Skin epidermis (tissue), 12 donors: ENCODE measurements at regions not wholly inside any gene's neighbourhood (a gene's known extent, or its start where the extent isn't known, plus 50 kb on each side); places are given as distances from the start of the nearest gene placed in this dataset.
"Not testable (repeated sequence)": the region's sequence is repeated elsewhere in the genome, so short reads cannot be mapped to it uniquely, and the experiment has no call there.

Source experiments
- H3K27ac ChIP-seq, 21 experiments: fragments of 200-600 bp; sonication (generic) in 11 of 21; one replicate each; pipeline ENCODE4 v1.5.0; 2020; ENCODE audit warnings: mild to moderate bottlenecking in 3 of 21, inconsistent platforms in 2 of 21, moderate library complexity in 2 of 21
- H3K4me3 ChIP-seq, 7 experiments: fragments of 200-600 bp; sonication (generic) in 2 of 7; one replicate each; pipeline ENCODE4 v1.5.0; 2020; ENCODE audit warnings: inconsistent platforms in 2 of 7, mild to moderate bottlenecking in 2 of 7, moderate library complexity in 1 of 7

DNA sequence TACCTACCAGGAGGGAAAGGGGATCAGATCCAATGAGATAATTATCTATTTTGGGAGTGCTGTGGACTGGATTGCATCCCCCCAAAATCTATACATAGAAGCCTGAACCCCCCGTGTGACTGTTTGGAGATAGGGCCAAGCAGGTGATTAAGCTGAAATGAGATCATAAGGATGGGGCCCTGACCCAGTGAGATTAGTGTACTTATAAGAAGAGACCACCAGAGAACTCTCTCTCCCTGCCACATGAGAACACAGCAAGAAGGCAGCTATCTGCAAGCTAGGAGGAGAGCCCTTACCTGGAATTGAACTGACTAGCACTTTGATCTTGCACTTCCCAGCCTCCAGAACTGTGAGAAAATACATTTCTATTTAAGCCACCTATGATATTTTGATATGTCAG, 132.2 kb upstream of the NOX3 start:
- Histone ChIP-seq H3K27ac (no peak overlapping the region), H3K4me3 (no peak overlapping the region)

DNA sequence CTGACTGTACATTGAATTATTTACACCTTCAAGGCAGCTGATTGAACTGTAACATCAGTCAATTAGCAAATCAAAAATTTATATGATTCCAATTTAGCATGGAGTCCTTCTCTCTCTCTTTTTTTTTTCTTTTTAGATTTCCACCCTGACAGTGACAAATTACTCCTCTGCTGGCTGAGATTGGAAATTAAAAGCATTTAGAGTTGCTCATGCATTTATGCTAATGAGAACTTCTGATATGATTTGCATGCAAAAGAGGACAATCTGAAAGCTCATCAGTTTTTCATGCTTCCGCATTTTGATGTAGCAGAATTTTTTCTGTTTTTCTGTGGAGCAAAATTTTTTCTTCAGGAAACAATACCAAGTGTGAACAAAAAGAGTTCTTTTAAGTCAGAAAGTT, 130.5 kb upstream of the NOX3 start:
- no peak overlapping the region for H3K27ac ChIP-seq
- no peak overlapping the region for H3K4me3 ChIP-seq

DNA sequence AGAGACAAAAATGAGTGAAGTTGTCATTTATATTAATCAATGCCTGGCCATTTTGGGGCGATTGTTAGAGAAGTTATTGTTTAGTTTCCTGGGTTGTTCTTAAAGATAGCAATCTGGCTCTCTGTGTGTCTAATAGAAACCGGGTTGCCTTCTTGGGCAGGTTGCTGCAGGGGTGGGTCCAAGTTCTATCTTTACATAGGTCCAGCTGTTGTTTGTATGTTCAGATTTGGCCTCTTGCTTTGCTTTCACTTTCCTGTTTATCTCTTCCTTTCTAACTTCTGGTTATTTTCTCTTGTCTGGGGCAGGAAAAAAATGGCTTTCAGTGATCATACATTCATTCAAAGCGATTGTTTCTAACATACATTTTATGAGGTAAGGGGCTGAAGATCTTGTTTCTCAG, 128.4 kb upstream of the NOX3 start:
- H3K27ac ChIP-seq = peak overlapping the region in 1 of 21 experiments; percentile 32

DNA sequence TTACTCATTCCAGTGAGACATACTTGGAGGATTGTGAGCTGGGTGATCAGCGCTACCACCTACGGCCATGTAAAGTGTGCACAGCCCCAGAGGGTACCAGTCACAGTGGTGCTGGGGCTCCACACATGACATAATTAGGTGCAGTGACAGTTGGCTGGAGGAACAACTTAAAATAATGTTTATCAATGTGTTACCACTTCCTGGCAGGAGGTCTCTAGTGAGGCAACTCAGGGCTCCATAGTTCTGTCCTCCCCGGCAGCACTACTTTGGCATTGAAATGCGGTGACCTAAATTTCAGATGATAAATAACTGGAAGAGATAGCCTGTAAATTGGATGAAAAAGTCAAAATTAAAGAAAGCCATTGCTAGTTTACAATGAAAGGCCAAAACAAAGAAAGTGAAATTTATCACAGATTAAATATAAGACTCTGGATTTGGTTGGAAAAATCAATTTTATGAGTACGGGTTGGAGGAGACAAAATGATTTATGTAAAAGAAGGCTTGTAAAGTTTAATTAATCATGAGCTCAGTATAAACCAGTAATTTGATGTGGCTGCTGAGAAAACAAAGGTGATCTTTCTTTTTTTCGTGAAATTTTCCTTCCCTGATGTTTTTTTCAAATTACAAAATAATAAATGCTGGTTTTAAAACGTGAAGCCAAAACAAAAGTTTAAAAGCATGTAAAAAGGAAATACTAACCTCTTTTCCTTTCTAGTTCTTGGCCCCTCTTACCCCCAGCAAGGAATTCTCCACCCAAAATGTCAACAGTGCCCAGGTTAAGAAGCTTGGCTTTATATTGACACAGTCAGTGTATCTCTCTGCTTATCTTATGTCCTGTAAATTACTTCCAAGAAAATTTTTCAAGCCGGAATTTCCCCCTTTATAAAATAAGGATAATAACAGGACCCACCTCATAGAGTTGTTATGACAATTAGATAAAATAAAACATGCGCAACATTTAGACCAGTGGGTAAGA, 126.7 kb upstream of the NOX3 start:
- H3K27ac ChIP-seq = no peak overlapping the region
- H3K4me3 ChIP-seq = no peak overlapping the region

More for the DNA sequence above, 128.4 kb upstream of the NOX3 start:
- H3K4me3 ChIP-seq = no peak overlapping the region

DNA sequence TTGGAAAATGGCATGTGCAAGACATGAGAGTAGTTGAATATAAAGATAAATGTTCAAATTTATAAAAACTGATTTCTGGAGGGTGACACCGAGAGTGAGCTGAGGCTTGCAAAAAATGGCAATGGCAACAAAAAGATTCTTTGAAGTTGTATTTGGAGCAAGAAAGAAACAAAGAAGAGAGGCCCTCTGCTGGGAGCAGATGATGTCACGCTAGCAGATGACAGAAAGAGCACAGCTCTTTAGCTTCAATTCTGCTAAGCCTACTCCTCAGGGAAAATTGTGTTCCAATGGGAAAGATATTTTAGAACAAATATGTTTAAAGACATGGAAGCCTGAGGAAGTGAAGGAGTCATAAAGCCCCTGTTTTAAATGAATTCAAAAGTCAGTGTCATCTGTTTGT, 125.3 kb upstream of the NOX3 start:
- Histone ChIP-seq H3K27ac (no peak overlapping the region), H3K4me3 (no peak overlapping the region)

DNA sequence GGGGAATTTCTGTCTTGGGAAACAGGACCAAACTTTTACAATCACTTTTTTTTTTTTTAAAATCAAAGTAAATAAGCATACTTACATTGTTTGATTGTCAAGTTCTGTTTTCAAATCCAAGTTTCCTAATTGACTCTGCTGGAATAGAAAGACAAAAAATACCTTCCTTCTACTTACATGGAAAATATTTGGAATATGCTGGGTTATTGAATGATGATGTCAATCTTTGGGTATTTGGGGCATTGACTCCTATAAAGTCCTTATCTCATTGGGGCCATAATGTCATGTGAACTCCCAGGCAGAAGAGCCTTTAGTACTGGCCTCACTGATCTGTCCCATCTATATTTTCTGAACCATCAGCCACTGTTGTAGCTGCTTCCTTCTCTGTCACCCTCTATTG, 122.6 kb upstream of the NOX3 start:
- Histone ChIP-seq H3K27ac (no peak overlapping the region), H3K4me3 (no peak overlapping the region)

DNA sequence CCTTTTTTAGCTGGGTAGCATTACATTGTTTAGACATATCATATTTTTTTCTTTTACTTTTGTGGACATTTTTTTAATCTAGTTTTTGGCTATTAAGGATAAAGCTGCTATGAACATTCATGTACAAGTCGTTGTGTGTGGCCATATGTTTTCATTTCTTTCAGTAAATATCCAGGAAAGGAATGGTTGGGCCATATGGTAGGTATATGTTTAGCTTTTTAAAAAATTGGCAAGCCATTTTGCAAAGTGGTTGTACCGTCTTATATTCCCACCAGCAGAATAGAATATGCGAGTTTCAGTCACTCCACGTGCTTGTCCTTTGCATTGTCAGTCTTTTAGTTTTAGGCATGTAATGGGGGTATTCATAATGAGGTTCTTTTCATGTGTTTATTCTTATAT, 106.3 kb upstream of the NOX3 start:
- Histone ChIP-seq H3K27ac (no peak overlapping the region), H3K4me3 (no peak overlapping the region)

DNA sequence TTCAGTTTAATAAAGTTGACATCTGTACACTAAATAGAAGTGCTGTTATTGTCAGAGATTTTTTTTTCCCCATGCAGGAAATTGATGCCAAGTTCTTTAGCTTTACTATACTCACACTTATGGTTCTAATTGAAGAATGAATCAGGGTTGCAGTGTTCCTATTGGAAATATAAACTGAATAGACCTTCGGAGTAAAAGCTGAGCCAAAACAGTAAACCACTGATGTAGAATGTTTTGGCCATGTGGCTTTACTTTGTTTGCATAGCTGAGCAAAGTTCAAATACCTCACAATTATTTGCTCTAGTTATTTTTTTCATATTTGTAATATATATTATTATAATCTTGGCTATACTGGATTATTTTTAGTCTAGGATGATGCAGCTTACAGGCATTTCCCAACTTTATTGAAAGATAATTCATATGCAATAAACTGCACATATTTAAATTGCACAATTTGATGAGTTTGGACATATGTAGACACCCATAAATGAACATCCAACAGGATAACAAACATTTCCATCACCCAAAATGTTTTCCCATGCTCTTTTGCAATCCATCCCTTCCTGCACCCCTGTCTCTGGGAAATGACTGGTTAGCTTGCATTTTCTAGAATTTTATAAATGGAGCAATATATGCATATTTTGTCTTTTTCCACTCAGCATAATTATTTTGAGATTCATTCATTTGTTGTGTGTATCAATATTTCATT, 105.8 kb upstream of the NOX3 start:
- H3K27ac ChIP-seq = no peak overlapping the region
- no peak overlapping the region for H3K4me3 ChIP-seq

DNA sequence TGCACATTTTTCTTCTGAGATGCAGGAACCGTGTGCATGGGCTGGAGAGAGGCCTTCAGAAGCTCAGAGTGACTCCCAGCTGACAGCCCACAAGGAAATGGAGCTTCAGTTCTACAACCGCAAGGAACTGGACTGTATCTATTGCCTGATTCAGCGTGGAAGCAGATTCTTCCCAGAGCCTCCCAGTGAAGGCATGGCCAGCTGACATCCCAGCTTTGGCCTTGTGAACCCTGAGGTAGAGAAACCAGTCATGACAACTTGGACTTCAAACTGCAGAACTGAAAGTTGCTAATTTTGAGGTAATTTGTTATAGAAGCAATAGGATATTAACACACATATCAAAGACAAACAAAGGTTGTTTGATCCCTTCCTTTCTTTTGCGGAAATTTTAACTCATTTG, 94.3 kb upstream of the NOX3 start:
- Histone ChIP-seq H3K27ac (no peak overlapping the region), H3K4me3 (no peak overlapping the region)

DNA sequence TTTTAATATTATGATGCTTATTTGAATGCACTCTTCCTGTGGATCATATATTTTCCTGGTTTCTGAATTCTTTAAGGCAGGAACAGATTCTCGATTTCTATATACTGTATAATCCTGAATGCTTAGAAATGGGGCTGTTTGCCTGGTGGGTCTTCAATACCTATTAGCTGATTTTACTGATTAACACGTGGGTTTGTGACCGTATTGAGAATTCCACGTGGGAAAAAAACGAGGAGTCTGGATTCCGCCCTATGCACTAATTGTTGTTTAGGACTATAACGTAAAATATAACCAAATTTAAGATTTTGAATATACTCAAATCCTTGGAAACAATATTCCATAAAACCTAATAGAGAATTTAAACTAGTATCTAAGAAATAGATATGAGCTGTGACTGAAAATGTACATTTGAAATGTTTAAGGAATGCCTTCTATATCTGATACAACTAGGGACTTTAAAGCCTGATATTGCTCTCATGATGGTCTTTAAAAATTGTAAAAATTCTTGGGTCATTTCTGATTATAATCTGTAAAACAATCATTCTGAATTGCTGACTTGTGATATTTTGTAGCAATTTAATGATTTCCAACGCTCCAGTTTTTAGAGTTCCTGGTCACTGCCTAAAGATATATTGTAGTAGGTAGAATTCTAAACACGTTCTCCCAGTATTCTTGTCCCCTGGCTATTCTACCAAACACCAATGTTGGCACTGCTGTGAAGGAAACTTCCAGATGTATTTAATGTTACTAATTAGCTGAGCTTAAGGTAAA, 93.6 kb upstream of the NOX3 start:
- no peak overlapping the region for H3K4me3 ChIP-seq

DNA sequence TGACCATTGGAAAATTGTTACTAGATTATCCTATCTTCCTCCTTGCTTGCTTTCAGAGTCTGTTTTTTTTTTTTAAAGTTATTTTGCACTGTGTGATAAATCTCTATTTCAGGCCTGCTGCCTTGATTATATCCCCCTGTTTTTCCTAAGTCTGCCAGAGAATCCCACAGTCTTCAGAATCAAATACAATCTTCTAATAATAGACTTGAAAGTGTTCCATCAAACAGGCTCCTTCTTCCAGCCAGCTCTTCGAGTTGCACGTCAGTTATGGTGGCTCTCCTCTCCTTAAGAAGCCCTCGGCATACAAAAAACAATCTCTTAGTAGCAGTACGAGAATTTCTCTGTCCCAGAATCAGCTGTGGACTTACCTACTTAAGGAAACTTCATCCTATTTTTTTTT, 92.9 kb upstream of the NOX3 start:
- no peak overlapping the region for H3K27ac ChIP-seq
- H3K4me3 ChIP-seq = no peak overlapping the region

More for the DNA sequence above, 93.6 kb upstream of the NOX3 start:
- H3K27ac ChIP-seq = no peak overlapping the region

DNA sequence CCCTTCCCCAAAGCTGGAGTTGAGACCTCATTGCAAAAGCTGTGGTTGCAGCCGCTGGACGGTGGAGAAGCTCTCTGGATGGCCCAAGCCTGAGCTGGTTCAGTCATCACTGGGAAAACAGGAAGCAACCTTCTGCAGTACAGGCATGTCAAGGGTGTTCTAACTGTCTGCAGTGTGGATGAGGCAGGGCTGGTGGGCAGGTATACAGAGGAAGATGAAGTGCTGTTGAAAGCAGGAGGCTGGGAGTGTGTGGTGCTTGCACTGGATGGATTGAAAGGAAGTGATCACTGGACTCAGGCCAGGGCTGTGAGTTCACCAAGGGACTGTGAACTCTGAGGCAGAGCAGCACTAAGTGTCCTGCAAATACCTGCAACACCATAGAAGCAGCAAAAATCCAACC, 89.0 kb upstream of the NOX3 start:
- H3K27ac ChIP-seq = no peak overlapping the region
- H3K4me3 ChIP-seq = no peak overlapping the region

DNA sequence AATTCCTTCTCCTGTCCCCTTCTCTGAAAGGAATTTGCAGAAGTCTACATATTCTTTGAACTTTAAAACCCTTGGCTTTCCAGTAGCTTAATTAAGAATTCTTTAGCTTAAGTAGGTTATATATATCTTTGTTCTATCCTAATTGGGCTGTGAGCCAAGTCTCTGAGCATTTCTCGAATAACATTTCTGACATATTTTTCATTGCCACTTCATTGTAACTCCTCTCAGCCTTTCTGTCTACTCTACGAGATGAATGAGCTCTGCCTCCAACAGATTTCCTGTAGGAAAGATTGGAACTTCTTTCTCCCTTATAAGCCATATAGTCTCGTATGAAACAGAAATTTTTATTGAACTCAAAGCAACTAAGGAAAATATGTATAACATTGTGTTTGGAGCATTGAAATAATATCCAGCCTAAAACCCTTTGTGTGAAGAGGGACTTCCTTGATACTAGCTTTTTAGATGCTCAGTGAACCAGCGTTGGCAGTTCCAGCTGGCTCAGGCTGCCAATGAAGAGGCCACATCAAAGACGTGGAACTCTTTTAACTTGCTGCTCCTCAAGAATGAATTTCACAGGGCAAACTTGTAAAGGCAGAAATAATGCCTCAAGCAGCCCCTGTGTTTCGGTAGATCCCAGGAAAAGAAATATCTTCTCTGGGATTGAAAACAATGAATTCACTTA, 87.7 kb upstream of the NOX3 start:
- Histone ChIP-seq H3K4me3 (no peak overlapping the region), H3K27ac (no peak overlapping the region)

DNA sequence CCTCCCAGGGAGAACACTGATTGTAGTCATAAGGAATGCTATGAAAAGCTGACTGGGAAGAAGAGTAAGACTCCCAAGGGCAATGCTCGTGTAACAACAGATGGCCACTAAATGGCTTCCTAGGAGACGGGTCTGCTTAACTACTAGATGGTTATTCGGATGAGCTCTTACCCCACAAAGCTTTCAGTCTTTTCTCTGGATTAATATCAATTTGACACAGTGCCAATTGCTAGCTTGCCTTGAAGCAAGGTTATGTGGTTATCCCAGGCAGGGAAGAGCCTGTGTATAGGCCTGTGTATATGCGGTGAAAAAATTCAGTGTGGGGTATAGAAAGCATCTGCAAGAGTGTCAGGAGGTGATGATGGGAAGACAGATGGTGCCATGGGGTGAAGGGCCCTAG, 86.4 kb upstream of the NOX3 start:
- Histone ChIP-seq H3K27ac (no peak overlapping the region), H3K4me3 (no peak overlapping the region)

DNA sequence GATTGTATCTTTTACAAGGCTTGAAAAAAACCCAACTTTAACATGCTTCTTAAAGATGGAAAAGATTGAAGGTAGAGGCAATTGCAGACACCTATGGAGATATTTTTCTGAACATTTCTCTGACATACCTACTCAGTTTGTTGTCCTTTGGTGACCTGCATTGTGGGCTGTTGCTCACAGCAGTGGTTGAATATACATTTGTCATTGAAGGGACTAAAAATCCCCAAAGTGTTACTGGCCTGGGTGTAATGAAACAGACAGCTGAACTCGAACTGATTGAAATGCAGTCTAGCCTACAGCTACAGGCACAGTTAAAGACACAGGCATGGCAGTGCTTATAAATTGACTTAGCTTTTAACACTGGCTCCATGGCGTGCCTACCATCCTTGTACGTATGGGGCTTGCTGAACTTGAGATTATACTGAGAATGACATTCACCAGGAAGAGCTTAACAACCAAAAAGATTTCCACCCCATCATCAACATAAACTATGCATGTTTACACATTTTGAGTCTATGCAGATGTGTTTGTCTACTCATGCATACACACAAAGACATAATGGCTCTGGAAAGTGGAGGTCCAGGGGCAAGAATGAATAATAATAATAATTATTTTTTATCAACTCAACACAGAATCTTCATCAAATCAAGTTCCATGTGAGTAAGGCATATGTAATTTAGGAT, 83.2 kb upstream of the NOX3 start:
- Histone ChIP-seq H3K4me3 (no peak overlapping the region), H3K27ac (no peak overlapping the region)

DNA sequence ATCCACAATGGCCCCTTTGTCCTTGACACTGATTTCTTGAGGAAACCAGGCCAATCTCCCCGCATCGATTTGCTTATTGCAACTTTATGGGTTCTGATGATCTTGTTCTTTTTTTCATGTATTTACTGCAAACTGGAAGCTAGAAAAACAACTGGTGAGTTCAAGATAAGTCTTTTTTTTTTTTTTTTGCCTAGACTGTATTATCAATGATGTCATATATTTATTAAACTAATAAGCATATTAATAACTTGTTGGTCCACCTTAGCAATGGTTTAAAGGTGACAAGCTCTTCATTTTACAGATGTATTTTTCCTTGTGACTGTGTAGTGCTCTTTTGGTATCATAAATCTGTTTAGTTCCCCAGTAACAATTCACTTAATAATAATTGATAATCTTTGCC, 79.0 kb upstream of the NOX3 start:
- no peak overlapping the region for H3K27ac ChIP-seq
- no peak overlapping the region for H3K4me3 ChIP-seq

DNA sequence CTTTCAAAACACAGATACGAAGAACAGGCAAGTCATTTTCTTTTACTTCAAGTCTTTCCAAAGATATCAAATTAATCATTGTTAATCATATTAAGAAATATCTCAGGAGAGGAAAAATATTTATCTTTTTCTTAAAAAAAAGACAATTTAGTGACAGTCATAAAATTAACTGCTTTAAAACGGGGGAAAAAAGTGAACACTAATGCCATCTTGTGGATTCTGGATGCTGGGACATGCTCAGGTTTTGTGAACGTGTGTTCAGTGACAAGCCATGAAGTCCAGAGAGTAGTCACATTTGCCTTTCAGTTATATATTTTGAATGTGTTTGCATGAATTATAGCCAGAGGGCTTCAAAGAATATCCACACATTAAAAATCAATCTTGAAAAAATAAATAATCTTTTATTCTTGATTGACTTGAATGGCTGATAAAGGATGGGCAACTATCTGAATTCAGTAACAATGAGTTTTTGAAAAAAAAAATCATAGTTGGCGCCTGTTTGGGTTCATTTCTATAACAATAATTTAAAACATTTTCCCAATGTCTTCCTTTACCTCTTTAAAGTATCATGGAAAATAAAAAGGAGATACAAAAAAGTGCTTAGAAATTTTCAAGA, 74.7 kb upstream of the NOX3 start:
- Histone ChIP-seq H3K27ac (no peak overlapping the region), H3K4me3 (no peak overlapping the region)

DNA sequence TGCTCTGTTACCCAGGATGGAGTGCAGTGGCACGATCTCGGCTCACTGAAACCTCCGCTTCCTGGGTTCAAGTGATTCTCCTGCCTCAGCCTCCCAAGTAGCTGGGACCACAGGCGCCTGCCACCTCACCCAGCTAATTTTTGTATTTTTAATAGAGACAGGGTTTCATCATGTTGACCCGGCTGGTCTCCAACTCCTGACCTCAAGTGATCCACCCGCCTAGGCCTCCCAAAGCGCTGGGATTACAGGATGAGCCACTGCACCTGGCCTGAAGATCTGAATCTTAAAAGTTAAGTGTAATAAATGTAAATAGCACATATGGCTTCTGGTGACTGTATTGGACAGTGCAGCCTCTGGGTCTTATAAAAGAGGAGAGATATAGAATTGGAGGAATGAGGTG, 74.2 kb upstream of the NOX3 start:
- H3K4me3 ChIP-seq = not testable (repeated sequence)
- peak overlapping the region in 3 of 21 experiments; percentile 2 to 46 (median 10) for H3K27ac ChIP-seq

DNA sequence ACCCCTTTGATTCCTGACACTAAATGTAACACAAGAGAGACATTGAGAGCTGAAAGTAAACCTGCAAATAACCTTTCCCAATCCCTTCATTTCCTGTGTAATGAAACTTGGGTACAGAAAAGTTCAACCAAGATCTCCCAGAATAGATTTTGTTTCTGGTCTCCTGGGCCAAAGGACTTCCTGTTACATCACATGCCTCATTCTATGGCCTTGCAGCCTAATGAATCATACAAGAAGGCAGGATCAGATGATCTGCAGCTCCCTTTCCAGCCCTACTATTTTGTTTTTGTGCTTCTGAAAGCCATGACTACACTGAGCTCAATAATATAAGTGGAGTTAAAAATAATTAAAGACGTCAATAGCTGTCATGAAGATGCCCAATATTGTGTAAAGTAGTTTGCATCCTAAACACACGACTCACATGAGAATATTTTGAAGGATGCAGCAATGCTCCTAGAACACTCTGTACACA, 73.4 kb upstream of the NOX3 start:
- Histone ChIP-seq H3K4me3 (no peak overlapping the region), H3K27ac (peak overlapping the region in 4 of 21 experiments; percentile 10 to 46 (median 30))
